DMS79 treated with DMSO at 0.1 percent for 48 hours (cell line): ENCODE measurements at regions not wholly inside any gene's neighbourhood (a gene's known extent, or its start where the extent isn't known, plus 50 kb on each side); places are given as distances from the start of the nearest gene placed in this dataset.

ENCODE experiments used
- DNase-seq: peaks from one replicate; lab custom pipeline; 2025; lab: John Stamatoyannopoulos, UW

- DNase-seq = no peak
Observed at GRCh38 chr6:40075056-40075590, 140.9 kb upstream of the MOCS1 start.

- DNase-seq = no peak
Observed at GRCh38 chr6:40074306-40075055, 140.2 kb upstream of the MOCS1 start.

GRCh38 chr6:40066372-40066771 lies 132.1 kb upstream of the MOCS1 start:
- no peak for DNase-seq

- no peak for DNase-seq
Observed at GRCh38 chr6:40056865-40057264, 122.6 kb upstream of the MOCS1 start.

- no peak for DNase-seq
Observed at GRCh38 chr6:40054602-40055001, 120.3 kb upstream of the MOCS1 start.

GRCh38 chr6:40054186-40054585 lies 119.9 kb upstream of the MOCS1 start:
- no peak for DNase-seq

- no peak for DNase-seq
Observed at GRCh38 chr6:40049128-40049527, 114.9 kb upstream of the MOCS1 start.

- DNase-seq = no peak
Observed at GRCh38 chr6:40044196-40044595, 109.9 kb upstream of the MOCS1 start.

GRCh38 chr6:40042232-40042631 lies 108.0 kb upstream of the MOCS1 start:
- DNase-seq = no peak

GRCh38 chr6:40039042-40039441 lies 104.8 kb upstream of the MOCS1 start:
- no peak for DNase-seq

- no peak for DNase-seq
Observed at GRCh38 chr6:40038626-40039025, 104.4 kb upstream of the MOCS1 start.

- no peak for DNase-seq
Observed at GRCh38 chr6:40037271-40037670, 103.0 kb upstream of the MOCS1 start.

- no peak for DNase-seq
Observed at GRCh38 chr6:40036186-40036585, 101.9 kb upstream of the MOCS1 start.

GRCh38 chr6:40028449-40028848 lies 94.2 kb upstream of the MOCS1 start:
- DNase-seq = no peak

GRCh38 chr6:40022867-40023266 lies 88.6 kb upstream of the MOCS1 start:
- DNase-seq = no peak

GRCh38 chr6:40020166-40020565 lies 85.9 kb upstream of the MOCS1 start:
- DNase-seq = no peak

GRCh38 chr6:40015530-40015929 lies 81.3 kb upstream of the MOCS1 start:
- no peak for DNase-seq

GRCh38 chr6:40011844-40012243 lies 77.6 kb upstream of the MOCS1 start:
- DNase-seq = no peak

GRCh38 chr6:40000964-40001515 lies 66.8 kb upstream of the MOCS1 start:
- no peak for DNase-seq

- DNase-seq = no peak
Observed at GRCh38 chr6:39999006-39999867, 65.0 kb upstream of the MOCS1 start.

- no peak for DNase-seq
Observed at GRCh38 chr6:39998126-39998525, 63.9 kb upstream of the MOCS1 start.

GRCh38 chr6:39997101-39997635 lies 62.9 kb upstream of the MOCS1 start:
- peak; percentile 91 for DNase-seq
